GM23248 (cell line): ENCODE measurements at regions not wholly inside any gene's neighbourhood (a gene's known extent, or its start where the extent isn't known, plus 50 kb on each side); places are given as distances from the start of the nearest gene placed in this dataset.

Experiments used
- EZH2 ChIP-seq: fragments of 200-600 bp; sonication (generic); IDR thresholded peaks from 2 replicates; pipeline ENCODE4 v1.6.1; 2018; ENCODE audit warnings: antibody characterized with exemption, mild to moderate bottlenecking; ENCODE audit not compliant: insufficient read depth, poor library complexity, severe bottlenecking
- EZH2phosphoT487 ChIP-seq: fragments of 200-600 bp; sonication (generic); IDR thresholded peaks from 2 replicates; pipeline ENCODE4 v1.6.1; 2018; ENCODE audit warnings: antibody characterized with exemption, moderate library complexity, mild to moderate bottlenecking, low read depth; ENCODE audit not compliant: insufficient read depth

DNA sequence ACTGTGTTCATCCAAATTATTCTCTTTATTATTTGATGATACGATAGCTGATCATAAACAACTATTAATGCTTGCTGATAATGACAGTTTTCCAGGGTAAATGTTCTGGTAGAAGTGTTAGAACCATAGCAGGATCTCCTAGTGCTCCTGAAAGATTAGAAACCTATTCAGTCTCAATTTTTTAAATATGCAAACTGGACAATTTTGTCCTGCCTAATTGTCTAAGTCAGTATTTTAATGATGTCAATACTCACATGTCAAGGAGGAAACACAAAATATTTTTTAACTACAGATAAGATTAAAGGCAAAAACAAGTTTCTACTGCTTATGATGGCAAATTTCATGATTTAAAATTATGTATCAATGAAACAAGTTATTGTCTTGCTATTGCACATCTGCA, 233.9 kb downstream of the RFPL4B start:
- no peak for TF ChIP-seq EZH2
- no peak for TF ChIP-seq EZH2phosphoT487
